Heart right ventricle (tissue), 16 donors: ENCODE measurements at regions not wholly inside any gene's neighbourhood (a gene's known extent, or its start where the extent isn't known, plus 50 kb on each side); places are given as distances from the start of the nearest gene placed in this dataset.

Source experiments
- ATAC-seq, 8 donors: fragments of 200-7000 bp; cut with Tn5 transposase; one replicate each; pipeline ENCODE4 v1.9.1; 2020; ENCODE audit warnings: mild to moderate bottlenecking in 8 of 8, moderate library complexity in 8 of 8, moderate number of reproducible peaks in 1 of 8
- DNase-seq, 2 donors: peaks; one replicate each; pipeline ENCODE4 v3.0.0-alpha.2; 2020
- H3K27ac ChIP-seq, 10 donors: fragments of 200-600 bp; sonication (generic) in 2 of 10; one replicate each; pipeline versions ENCODE4 v1.5.0 to v1.8.0; 2020 to 2022; ENCODE audit warnings: mild to moderate bottlenecking in 3 of 10
- H3K27me3 ChIP-seq, 7 donors: fragments of 200-600 bp; one replicate each; pipeline ENCODE4 v1.8.0; 2021 to 2022; ENCODE audit warnings: mild to moderate bottlenecking in 2 of 7
- H3K36me3 ChIP-seq, 9 donors: fragments of 200-600 bp; sonication (generic) in 1 of 9; one replicate each; pipeline versions ENCODE4 v1.5.0 to v1.8.0; 2020 to 2022; ENCODE audit warnings: mild to moderate bottlenecking in 2 of 9
- H3K4me1 ChIP-seq, 9 donors: fragments of 200-600 bp; sonication (generic) in 1 of 9; one replicate each; pipeline versions ENCODE4 v1.5.0 to v1.8.0; 2020 to 2022; ENCODE audit warnings: mild to moderate bottlenecking in 4 of 9
- H3K4me3 ChIP-seq, 10 donors: fragments of 200-600 bp; sonication (generic) in 2 of 10; one replicate each; pipeline versions ENCODE4 v1.5.0 to v1.8.0; 2020 to 2022; ENCODE audit warnings: mild to moderate bottlenecking in 7 of 10, moderate library complexity in 2 of 10
- H3K9me3 ChIP-seq, 11 donors: fragments of 200-600 bp in 10 of 11; sonication (generic) in 2 of 11; one replicate each; pipeline versions ENCODE4 v1.5.0 to v1.8.0; 2013 to 2022; ENCODE audit warnings: mild to moderate bottlenecking in 2 of 11, control low read depth in 1 of 11, moderate library complexity in 1 of 11
- WGBS, 2 donors: extraction: QIAGEN DNeasy Blood & Tissue Kit; methylation state at CpG; one replicate each; pipeline ENCODE4 v1.1.7; 2013; ENCODE audit warnings: inconsistent platforms in 1 of 2; 5-methylcytosine and 5-hydroxymethylcytosine counted together
- intact Hi-C, 10 donors: fragments of 100-400 bp; cut with DNase I; formaldehyde crosslinking; loops; one replicate each; pipeline versions ENCODE4 v1.11.1 to v1.14.2; 2022
- TF ChIP-seq, protein P1 (sequence below), 9 donors: fragments of 200-600 bp; sonication (generic) in 2 of 9; IDR thresholded peaks; one replicate each; pipeline versions ENCODE4 v1.5.0 to v1.8.0; 2021 to 2022; ENCODE audit warnings: antibody characterized with exemption in 9 of 9, mild to moderate bottlenecking in 5 of 9, moderate library complexity in 1 of 9
- donor health status: Arrhythmogenic right ventricular cardiomyopathy.
- donor health status: ischemic (EF 13 %, LVEDD 7.1; RV severe dilation, severe dysfunction).
- donor health status: healthy with polysubstance abuse.
- donor health status: DM: no; HTN: yes; CAD: no.
- donor health status: DM: no; HTN: no; CAD: no.
- donor health status: ischemic (EF 25% LVEDD 6.9; RV normal size, moderate dysfunction).
- donor health status: ischemic (EF 25% LVEDD 5.7; RV mildly dilated, moderate dysfunction).
- donor health status: healthy.
- donor health status: DM: yes; HTN: yes; CAD: no.
- donor health status: Ischemic cardiomyopathy.
- donor health status: ischemic (EF 35%, LVEDD 5.7; RV mildly dilated, moderate dysfunction).
- donor health status: nonischemic (EF 11% LVEDD 7.7; RV severe dilation, severe dysfunction).
- donor health status: DM: yes; HTN: yes; CAD: no.
- donor health status: PGD.
- donor health status: ischemic (EF 29% LVEDD 5.4; RV normal size, mild dysfunction).
- donor health status: nonischemic (EF 23%, LVEDD 6.1; RV moderate dilation, normal function).

DNA sequence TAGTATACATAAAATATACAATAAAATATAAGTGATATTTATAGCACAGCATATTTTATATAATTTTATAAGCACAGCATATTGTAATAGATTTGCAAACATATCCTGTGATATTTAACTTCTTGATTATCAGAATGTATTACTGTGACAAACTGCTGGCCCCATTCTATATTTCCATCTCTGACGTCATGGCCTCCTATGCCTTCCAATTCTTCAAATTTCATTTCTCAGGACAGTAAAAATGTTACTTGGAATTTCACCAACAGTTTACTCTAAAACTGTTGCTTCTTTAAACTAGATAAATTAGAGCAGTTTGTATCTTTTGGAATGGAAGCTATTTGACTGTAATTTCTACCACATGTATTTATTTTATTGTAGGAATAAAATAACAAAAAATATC is 102.5 kb upstream of the SLC25A13 start:
- Histone ChIP-seq H3K9me3 (no peaks in the 10 kb centered on the region), H3K27me3 (no peaks in the 10 kb centered on the region), H3K4me3 (no peak overlapping the region), H3K27ac (no peak overlapping the region), H3K36me3 (no peaks in the 10 kb centered on the region), H3K4me1 (no peaks in the 10 kb centered on the region)
- no peak for DNase-seq
- intact Hi-C loops, result no loop called here
- WGBS, 2 donors, result 63 to 71% methylated on average over 1 of the region's 1 CpG
- ATAC-seq, result no peak
- TF ChIP-seq, protein P1, sequence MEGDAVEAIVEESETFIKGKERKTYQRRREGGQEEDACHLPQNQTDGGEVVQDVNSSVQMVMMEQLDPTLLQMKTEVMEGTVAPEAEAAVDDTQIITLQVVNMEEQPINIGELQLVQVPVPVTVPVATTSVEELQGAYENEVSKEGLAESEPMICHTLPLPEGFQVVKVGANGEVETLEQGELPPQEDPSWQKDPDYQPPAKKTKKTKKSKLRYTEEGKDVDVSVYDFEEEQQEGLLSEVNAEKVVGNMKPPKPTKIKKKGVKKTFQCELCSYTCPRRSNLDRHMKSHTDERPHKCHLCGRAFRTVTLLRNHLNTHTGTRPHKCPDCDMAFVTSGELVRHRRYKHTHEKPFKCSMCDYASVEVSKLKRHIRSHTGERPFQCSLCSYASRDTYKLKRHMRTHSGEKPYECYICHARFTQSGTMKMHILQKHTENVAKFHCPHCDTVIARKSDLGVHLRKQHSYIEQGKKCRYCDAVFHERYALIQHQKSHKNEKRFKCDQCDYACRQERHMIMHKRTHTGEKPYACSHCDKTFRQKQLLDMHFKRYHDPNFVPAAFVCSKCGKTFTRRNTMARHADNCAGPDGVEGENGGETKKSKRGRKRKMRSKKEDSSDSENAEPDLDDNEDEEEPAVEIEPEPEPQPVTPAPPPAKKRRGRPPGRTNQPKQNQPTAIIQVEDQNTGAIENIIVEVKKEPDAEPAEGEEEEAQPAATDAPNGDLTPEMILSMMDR (IDR thresholded peaks at IDR 0.05), result no peak

- no peaks in the 10 kb centered on the region for H3K27me3 ChIP-seq
- ATAC-seq (no peak), DNase-seq (no peak)
- intact Hi-C loops, result no loop called here
- 52 to 53% methylated on average over 2 of the region's 2 CpGs for WGBS, 2 donors
- TF ChIP-seq, protein P1 (IDR thresholded peaks at IDR 0.05), result no peak
- no peak overlapping the region for H3K27ac ChIP-seq
- peaks cover 0 to 2% (median 0%) of the 10 kb centered on the region in 9 donors for H3K4me1 ChIP-seq
- no peaks in the 10 kb centered on the region for H3K36me3 ChIP-seq
- H3K9me3 ChIP-seq, result no peaks in the 10 kb centered on the region
- H3K4me3 ChIP-seq, result no peak overlapping the region
Measured at GRCh38 chr7:96422388-96422787, 100.5 kb upstream of the SLC25A13 start.

GRCh38 chr7:96418581-96418980 is 96.7 kb upstream of the SLC25A13 start:
- Histone ChIP-seq H3K4me1 (peaks cover 0 to 16% (median 0%) of the 10 kb centered on the region in 9 donors), H3K36me3 (no peaks in the 10 kb centered on the region), H3K9me3 (no peaks in the 10 kb centered on the region), H3K27ac (no peak overlapping the region), H3K27me3 (no peaks in the 10 kb centered on the region), H3K4me3 (no peak overlapping the region)
- DNase-seq (no peak), ATAC-seq (no peak)
- WGBS, 2 donors, result 88 to 89% methylated on average over 1 of the region's 1 CpG
- TF ChIP-seq, protein P1 (IDR thresholded peaks at IDR 0.05), result no peak
- intact Hi-C loops, result loop anchor here in 6 of 10 donors (1.0 to 10.0 kb wide), 5 partner anchors 9 to 609 kb away; partner anchors contain the start of genes DLX5 (in 3 of the 6) and SEM1 (in 2 of the 6)

DNA sequence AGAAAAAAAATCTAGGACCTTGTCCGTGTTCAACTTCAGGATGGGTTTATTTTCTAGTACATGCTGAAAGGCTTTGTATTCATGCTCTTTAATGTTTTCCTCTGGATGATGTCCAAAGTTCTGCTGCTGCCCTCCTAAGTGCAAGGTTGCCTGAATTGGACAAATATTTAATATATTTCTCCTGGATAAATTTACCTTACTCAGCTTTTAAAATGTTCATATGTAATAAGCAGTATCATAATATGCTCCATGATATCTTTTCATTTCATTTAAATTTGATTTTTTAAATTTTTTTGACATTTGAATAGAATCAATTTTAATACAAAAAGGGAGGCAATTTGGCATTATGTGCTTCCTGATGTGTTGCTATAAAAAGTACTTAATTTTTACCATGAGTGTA is 95.9 kb upstream of the SLC25A13 start:
- no peak for ATAC-seq
- no peak for DNase-seq
- peaks cover 0 to 16% (median 0%) of the 10 kb centered on the region in 9 donors for H3K4me1 ChIP-seq
- intact Hi-C loops, result loop anchor here in 6 of 10 donors (1.0 to 10.0 kb wide), 5 partner anchors 10 to 610 kb away; partner anchors contain the start of genes DLX5 (in 3 of the 6) and SEM1 (in 2 of the 6)
- no peaks in the 10 kb centered on the region for H3K9me3 ChIP-seq
- no peak overlapping the region for H3K4me3 ChIP-seq
- TF ChIP-seq, protein P1 (IDR thresholded peaks at IDR 0.05), result no peak
- no peaks in the 10 kb centered on the region for H3K36me3 ChIP-seq
- 51 to 57% methylated on average over 1 of the region's 1 CpG for WGBS, 2 donors
- no peak overlapping the region for H3K27ac ChIP-seq
- H3K27me3 ChIP-seq, result no peaks in the 10 kb centered on the region
